Natural killer cell treated with Interleukin-12 subunit alpha and Interleukin-12 subunit beta and Interleukin-15 and Interleukin-18, amount 100 ng/mL, for 72 hours (primary cell): ENCODE measurements at regions not wholly inside any gene's neighbourhood (a gene's known extent, or its start where the extent isn't known, plus 50 kb on each side); places are given as distances from the start of the nearest gene placed in this dataset.

ENCODE experiments used
- ATAC-seq, 2 donors: fragments of 150-1000 bp; cut with Tn5 transposase in 1 of 2; sonication (Bioruptor Pico), chemical (Tn5 transposase) in 1 of 2; 2 replicates each; pipeline ENCODE4 v1.10.0; 2021
- DNase-seq: peaks from one replicate; pipeline ENCODE4 v3.0.0; 2022; ENCODE audit warnings: low spot score
- H3K27ac Mint-ChIP-seq, 2 donors: 1 replicate in 1 of 2; 2 replicates in 1 of 2; pipeline ENCODE4 v1.8.0; 2022; ENCODE audit warnings: mixed read lengths in 2 of 2, mild to moderate bottlenecking in 1 of 2, moderate library complexity in 1 of 2
- H3K27me3 Mint-ChIP-seq, 2 donors: 1 replicate in 1 of 2; 2 replicates in 1 of 2; pipeline ENCODE4 v1.8.0; 2022; ENCODE audit warnings: mixed read lengths in 2 of 2
- H3K36me3 Mint-ChIP-seq: one replicate; pipeline ENCODE4 v1.8.0; 2022; ENCODE audit warnings: mixed read lengths
- H3K4me1 Mint-ChIP-seq, 2 donors: 1 replicate in 1 of 2; 2 replicates in 1 of 2; pipeline ENCODE4 v1.8.0; 2022; ENCODE audit warnings: low read depth in 2 of 2, mixed read lengths in 2 of 2, mild to moderate bottlenecking in 1 of 2
- H3K4me3 Mint-ChIP-seq: one replicate; pipeline ENCODE4 v1.8.0; 2022; ENCODE audit warnings: mixed read lengths
- H3K9me3 Mint-ChIP-seq: 2 replicates; pipeline ENCODE4 v1.8.0; 2022; ENCODE audit warnings: mixed read lengths

GRCh38 chr7:35398518-35398917, 144.6 kb upstream of the TBX20 start:
- H3K9me3 Mint-ChIP-seq: no peaks in the 10 kb centered on the region
- H3K27me3 Mint-ChIP-seq: peaks cover 24 to 25% of the 10 kb centered on the region in 2 donors
- H3K27ac Mint-ChIP-seq: no peak overlapping the region
- no peak overlapping the region for H3K4me3 Mint-ChIP-seq
- no peaks in the 10 kb centered on the region for H3K36me3 Mint-ChIP-seq
- ATAC-seq: no peak
- DNase-seq: no peak
- no peaks in the 10 kb centered on the region for H3K4me1 Mint-ChIP-seq

DNA sequence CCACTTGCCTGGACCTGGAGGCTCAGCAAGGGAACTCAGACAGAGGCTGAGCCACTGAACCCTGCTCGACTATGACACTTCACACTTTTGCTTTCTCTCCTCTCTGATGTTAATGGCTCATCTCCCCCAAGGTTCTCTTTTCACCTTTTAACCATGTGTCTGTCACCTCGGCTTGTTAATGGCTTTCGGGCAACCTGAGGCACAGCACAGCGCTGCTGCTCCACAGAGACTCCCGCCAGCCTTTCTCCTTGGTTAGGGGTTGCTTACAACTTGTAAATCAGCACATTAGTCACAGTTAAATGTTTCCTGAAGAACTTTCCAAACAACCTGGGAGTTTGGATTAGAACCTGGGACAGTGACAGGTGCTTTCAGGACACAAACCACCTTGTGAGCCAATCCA, 136.2 kb upstream of the TBX20 start:
- Mint-ChIP-seq H3K4me3 (no peak overlapping the region), H3K27ac (no peak overlapping the region), H3K9me3 (no peaks in the 10 kb centered on the region), H3K36me3 (no peaks in the 10 kb centered on the region), H3K4me1 (no peaks in the 10 kb centered on the region), H3K27me3 (peaks cover 4 to 11% of the 10 kb centered on the region in 2 donors)
- DNase-seq: no peak
- ATAC-seq: no peak

- DNase-seq: no peak
- H3K4me3 Mint-ChIP-seq: no peak overlapping the region
- no peak for ATAC-seq
- no peaks in the 10 kb centered on the region for H3K9me3 Mint-ChIP-seq
- no peaks in the 10 kb centered on the region for H3K36me3 Mint-ChIP-seq
- no peaks in the 10 kb centered on the region for H3K4me1 Mint-ChIP-seq
- no peak overlapping the region for H3K27ac Mint-ChIP-seq
- H3K27me3 Mint-ChIP-seq: peaks cover 8 to 10% of the 10 kb centered on the region in 2 donors
These were observed 135.7 kb upstream of the TBX20 start for GRCh38 chr7:35389636-35390035.

GRCh38 chr7:35386816-35387706, 133.2 kb upstream of the TBX20 start:
- H3K4me1 Mint-ChIP-seq: no peaks in the 10 kb centered on the region

GRCh38 chr7:35386082-35386815, 132.3 kb upstream of the TBX20 start:
- H3K4me1 Mint-ChIP-seq: no peaks in the 10 kb centered on the region
- no peak overlapping the region for H3K4me3 Mint-ChIP-seq
- DNase-seq (no peak), ATAC-seq (no peak)
- no peak overlapping the region for H3K27ac Mint-ChIP-seq
- peaks cover 16 to 19% of the 10 kb centered on the region in 2 donors for H3K27me3 Mint-ChIP-seq
- no peaks in the 10 kb centered on the region for H3K36me3 Mint-ChIP-seq
- no peaks in the 10 kb centered on the region for H3K9me3 Mint-ChIP-seq

More at GRCh38 chr7:35386816-35387706, 133.2 kb upstream of the TBX20 start:
- no peak for DNase-seq
- H3K27ac Mint-ChIP-seq: no peak overlapping the region
- no peak for ATAC-seq
- H3K4me3 Mint-ChIP-seq: no peak overlapping the region
- H3K27me3 Mint-ChIP-seq: peaks cover 16 to 19% of the 10 kb centered on the region in 2 donors
- H3K36me3 Mint-ChIP-seq: no peaks in the 10 kb centered on the region
- H3K9me3 Mint-ChIP-seq: no peaks in the 10 kb centered on the region

- Mint-ChIP-seq H3K36me3 (no peaks in the 10 kb centered on the region), H3K4me3 (no peak overlapping the region), H3K27me3 (peaks cover 14 to 27% of the 10 kb centered on the region in 2 donors), H3K4me1 (no peaks in the 10 kb centered on the region), H3K9me3 (no peaks in the 10 kb centered on the region), H3K27ac (no peak overlapping the region)
- no peak for ATAC-seq
- no peak for DNase-seq
These were observed 131.1 kb upstream of the TBX20 start for GRCh38 chr7:35384761-35385700.

DNA sequence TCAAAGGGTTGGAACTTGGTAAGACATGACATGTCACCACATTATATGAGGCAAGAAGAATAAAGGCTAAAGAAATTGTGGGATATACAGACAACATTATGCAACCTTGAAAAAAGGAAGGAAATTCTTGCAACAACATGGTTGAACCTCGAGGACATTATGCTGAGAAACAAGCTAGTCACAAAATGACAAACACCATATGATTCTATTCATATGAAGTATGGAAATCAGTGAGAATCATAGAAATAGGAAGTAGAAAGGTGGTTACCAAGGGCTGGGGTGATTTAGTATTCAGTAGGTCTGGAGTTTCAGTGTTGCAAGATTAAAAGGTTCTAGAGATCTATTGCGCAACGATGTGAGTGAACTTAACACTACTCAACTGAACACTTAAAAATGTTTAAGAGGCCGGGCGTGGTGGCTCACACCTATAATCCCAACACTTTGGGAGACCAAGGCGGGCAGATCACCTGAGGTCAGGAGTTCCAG, 126.9 kb upstream of the TBX20 start:
- Mint-ChIP-seq H3K9me3 (no peaks in the 10 kb centered on the region), H3K27me3 (peaks cover 19 to 42% of the 10 kb centered on the region in 2 donors), H3K27ac (no peak overlapping the region), H3K36me3 (no peaks in the 10 kb centered on the region), H3K4me1 (no peaks in the 10 kb centered on the region), H3K4me3 (no peak overlapping the region)
- DNase-seq (no peak), ATAC-seq (no peak)

- H3K4me1 Mint-ChIP-seq: no peaks in the 10 kb centered on the region
These were observed 125.6 kb upstream of the TBX20 start for GRCh38 chr7:35379481-35379880.

GRCh38 chr7:35375516-35375915, 121.6 kb upstream of the TBX20 start:
- Mint-ChIP-seq H3K4me1 (no peaks in the 10 kb centered on the region), H3K9me3 (no peaks in the 10 kb centered on the region), H3K27me3 (peaks cover 13 to 17% of the 10 kb centered on the region in 2 donors), H3K27ac (no peak overlapping the region), H3K36me3 (no peaks in the 10 kb centered on the region), H3K4me3 (no peak overlapping the region)
- DNase-seq: no peak
- ATAC-seq: no peak

More at GRCh38 chr7:35379481-35379880, 125.6 kb upstream of the TBX20 start:
- H3K27me3 Mint-ChIP-seq: peaks cover 19 to 34% of the 10 kb centered on the region in 2 donors
- no peaks in the 10 kb centered on the region for H3K36me3 Mint-ChIP-seq
- DNase-seq (no peak), ATAC-seq (no peak)
- H3K9me3 Mint-ChIP-seq: no peaks in the 10 kb centered on the region
- H3K27ac Mint-ChIP-seq: no peak overlapping the region
- no peak overlapping the region for H3K4me3 Mint-ChIP-seq

DNA sequence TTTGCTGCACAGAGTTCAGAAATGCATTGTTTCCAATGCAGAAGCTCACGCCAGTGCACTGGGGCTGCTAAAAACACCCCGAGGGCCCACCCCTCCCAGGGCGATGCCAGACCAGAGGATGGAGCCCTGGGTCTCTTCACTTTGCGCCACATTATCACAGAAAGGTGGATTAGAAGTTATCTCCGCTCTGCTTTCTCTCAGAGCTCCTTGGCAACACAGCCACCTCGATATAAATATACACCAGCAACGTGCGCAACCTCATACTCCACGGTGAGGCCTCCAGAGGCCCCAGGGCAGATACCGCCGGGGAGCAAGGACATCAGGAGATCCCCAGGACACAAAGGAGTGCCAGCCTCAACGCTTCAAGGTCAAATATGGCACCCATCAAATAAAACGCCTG, 121.0 kb upstream of the TBX20 start:
- H3K27me3 Mint-ChIP-seq: peaks cover 11 to 15% of the 10 kb centered on the region in 2 donors
- H3K9me3 Mint-ChIP-seq: no peaks in the 10 kb centered on the region
- H3K4me3 Mint-ChIP-seq: no peak overlapping the region
- DNase-seq (no peak), ATAC-seq (no peak)
- no peak overlapping the region for H3K27ac Mint-ChIP-seq
- no peaks in the 10 kb centered on the region for H3K4me1 Mint-ChIP-seq
- no peaks in the 10 kb centered on the region for H3K36me3 Mint-ChIP-seq

DNA sequence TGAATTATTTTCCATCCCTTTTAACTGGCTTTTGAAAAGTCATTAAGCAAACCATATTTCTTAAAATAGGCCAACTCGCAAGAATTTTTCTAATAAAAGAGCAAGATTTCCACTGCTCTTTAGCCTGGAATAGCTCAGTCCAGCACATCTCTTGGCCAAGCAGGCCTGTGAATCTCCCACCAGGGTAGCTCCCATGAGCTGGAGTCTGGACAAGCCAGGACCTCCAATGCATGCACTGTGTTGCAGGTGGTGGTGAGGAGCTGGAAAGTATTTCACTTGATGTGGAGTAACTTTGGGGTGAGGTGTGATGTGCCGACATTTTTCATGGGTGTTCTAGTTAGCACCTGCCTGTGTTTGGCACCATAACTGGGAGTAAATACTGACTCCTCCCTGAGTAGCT, 117.3 kb upstream of the TBX20 start:
- no peak for DNase-seq
- Mint-ChIP-seq H3K9me3 (no peaks in the 10 kb centered on the region), H3K4me3 (no peak overlapping the region), H3K27me3 (peaks cover 0 to 7% of the 10 kb centered on the region in 2 donors), H3K27ac (no peak overlapping the region), H3K4me1 (no peaks in the 10 kb centered on the region), H3K36me3 (no peaks in the 10 kb centered on the region)
- no peak for ATAC-seq

- no peak for DNase-seq
- Mint-ChIP-seq H3K4me3 (no peak overlapping the region), H3K27me3 (peaks cover 0 to 7% of the 10 kb centered on the region in 2 donors), H3K9me3 (no peaks in the 10 kb centered on the region), H3K27ac (no peak overlapping the region), H3K4me1 (no peaks in the 10 kb centered on the region), H3K36me3 (no peaks in the 10 kb centered on the region)
- no peak for ATAC-seq
These were observed 116.8 kb upstream of the TBX20 start for GRCh38 chr7:35370687-35371086.
